Suprapubic skin (tissue), 4 donors: ENCODE measurements at regions not wholly inside any gene's neighbourhood (a gene's known extent, or its start where the extent isn't known, plus 50 kb on each side); places are given as distances from the start of the nearest gene placed in this dataset.

Experiments
- DNase-seq, 2 donors: peaks; one replicate each; pipeline ENCODE4 v3.0.0-alpha.2; 2019; ENCODE audit warnings: low spot score in 2 of 2
- H3K27ac ChIP-seq: fragments of 200-600 bp; sonication (generic); one replicate; pipeline ENCODE4 v1.5.1; 2019
- H3K27me3 ChIP-seq: fragments of 200-600 bp; sonication (generic); one replicate; pipeline ENCODE4 v1.5.1; 2019
- H3K36me3 ChIP-seq: fragments of 200-600 bp; sonication (generic); one replicate; pipeline ENCODE4 v1.5.1; 2019
- H3K4me1 ChIP-seq: fragments of 200-600 bp; sonication (generic); one replicate; pipeline ENCODE4 v1.5.1; 2019
- H3K4me3 ChIP-seq: fragments of 200-600 bp; sonication (generic); one replicate; pipeline ENCODE4 v1.5.1; 2019; ENCODE audit warnings: mild to moderate bottlenecking
- H3K9me3 ChIP-seq: fragments of 200-600 bp; sonication (generic); one replicate; pipeline ENCODE4 v1.5.1; 2019
- EP300 ChIP-seq: sonication (generic); formaldehyde crosslinking; IDR thresholded peaks from one replicate; pipeline ENCODE4 v1.6.1; 2017; ENCODE audit warnings: antibody characterized with exemption
- POLR2A ChIP-seq, 2 donors: fragments of 450-650 bp; IDR thresholded peaks; one replicate each; pipeline ENCODE4 v1.6.1; 2017; ENCODE audit warnings: antibody characterized with exemption in 2 of 2, mild to moderate bottlenecking in 2 of 2, moderate library complexity in 2 of 2
- POLR2AphosphoS5 ChIP-seq, 3 donors: sonication (generic); formaldehyde crosslinking; IDR thresholded peaks; one replicate each; pipeline ENCODE4 v1.6.1; 2017; ENCODE audit warnings: antibody characterized with exemption in 3 of 3
- WGBS: methylation state at CpG from one replicate; pipeline ENCODE4 v1.1.5; 2018; 5-methylcytosine and 5-hydroxymethylcytosine counted together
- TF ChIP-seq, protein P1 (sequence below), 2 donors: fragments of 200-600 bp in 1 of 2; fragments of 450-650 bp in 1 of 2; sonication (generic) in 1 of 2; IDR thresholded peaks; one replicate each; pipeline ENCODE4 v1.5.1; 2016 to 2019; ENCODE audit warnings: antibody characterized with exemption in 2 of 2, mild to moderate bottlenecking in 1 of 2, moderate library complexity in 1 of 2

DNA sequence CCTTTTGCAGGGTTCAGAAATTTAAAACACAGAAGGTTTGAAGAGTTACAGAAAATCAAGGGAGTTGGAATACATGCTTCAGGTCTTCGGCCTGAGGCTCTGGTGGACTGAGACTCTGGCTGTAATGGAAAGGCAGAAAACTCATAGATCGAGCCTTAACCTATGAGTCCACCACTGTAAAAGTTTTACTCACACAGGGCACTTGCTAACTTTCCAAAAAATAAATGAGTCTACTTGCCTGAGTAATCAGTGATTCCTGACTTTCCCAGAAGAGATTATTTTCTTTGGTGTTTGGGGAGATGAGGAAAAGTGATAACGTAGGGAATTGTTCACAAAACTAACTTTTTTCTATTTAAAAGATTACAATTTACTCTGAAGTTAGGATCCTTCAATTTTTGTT lies 108.0 kb downstream of the MBL2 start:
- Histone ChIP-seq H3K4me1 (no peaks in the 10 kb centered on the region), H3K9me3 (peaks cover 7% of the 10 kb centered on the region), H3K36me3 (no peaks in the 10 kb centered on the region), H3K27me3 (no peaks in the 10 kb centered on the region), H3K27ac (no peak overlapping the region), H3K4me3 (no peak overlapping the region)
- TF ChIP-seq POLR2A (IDR thresholded peaks at IDR 0.05) (no peak), POLR2AphosphoS5 (IDR thresholded peaks at IDR 0.05) (no peak), EP300 (no peak)
- no peak for DNase-seq
- WGBS: 83% methylated on average over 3 of the region's 3 CpGs

GRCh38 chr10:52665821-52666220 lies 106.8 kb downstream of the MBL2 start:
- Histone ChIP-seq H3K4me3 (no peak overlapping the region), H3K27ac (no peak overlapping the region), H3K9me3 (peaks cover 7% of the 10 kb centered on the region), H3K36me3 (no peaks in the 10 kb centered on the region), H3K27me3 (no peaks in the 10 kb centered on the region), H3K4me1 (no peaks in the 10 kb centered on the region)
- no peak for DNase-seq
- TF ChIP-seq POLR2AphosphoS5 (IDR thresholded peaks at IDR 0.05) (no peak), EP300 (no peak), POLR2A (IDR thresholded peaks at IDR 0.05) (no peak)
- TF ChIP-seq, protein P1, sequence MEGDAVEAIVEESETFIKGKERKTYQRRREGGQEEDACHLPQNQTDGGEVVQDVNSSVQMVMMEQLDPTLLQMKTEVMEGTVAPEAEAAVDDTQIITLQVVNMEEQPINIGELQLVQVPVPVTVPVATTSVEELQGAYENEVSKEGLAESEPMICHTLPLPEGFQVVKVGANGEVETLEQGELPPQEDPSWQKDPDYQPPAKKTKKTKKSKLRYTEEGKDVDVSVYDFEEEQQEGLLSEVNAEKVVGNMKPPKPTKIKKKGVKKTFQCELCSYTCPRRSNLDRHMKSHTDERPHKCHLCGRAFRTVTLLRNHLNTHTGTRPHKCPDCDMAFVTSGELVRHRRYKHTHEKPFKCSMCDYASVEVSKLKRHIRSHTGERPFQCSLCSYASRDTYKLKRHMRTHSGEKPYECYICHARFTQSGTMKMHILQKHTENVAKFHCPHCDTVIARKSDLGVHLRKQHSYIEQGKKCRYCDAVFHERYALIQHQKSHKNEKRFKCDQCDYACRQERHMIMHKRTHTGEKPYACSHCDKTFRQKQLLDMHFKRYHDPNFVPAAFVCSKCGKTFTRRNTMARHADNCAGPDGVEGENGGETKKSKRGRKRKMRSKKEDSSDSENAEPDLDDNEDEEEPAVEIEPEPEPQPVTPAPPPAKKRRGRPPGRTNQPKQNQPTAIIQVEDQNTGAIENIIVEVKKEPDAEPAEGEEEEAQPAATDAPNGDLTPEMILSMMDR (IDR thresholded peaks at IDR 0.05): no peak
- 87% methylated on average over 1 of the region's 1 CpG for WGBS

DNA sequence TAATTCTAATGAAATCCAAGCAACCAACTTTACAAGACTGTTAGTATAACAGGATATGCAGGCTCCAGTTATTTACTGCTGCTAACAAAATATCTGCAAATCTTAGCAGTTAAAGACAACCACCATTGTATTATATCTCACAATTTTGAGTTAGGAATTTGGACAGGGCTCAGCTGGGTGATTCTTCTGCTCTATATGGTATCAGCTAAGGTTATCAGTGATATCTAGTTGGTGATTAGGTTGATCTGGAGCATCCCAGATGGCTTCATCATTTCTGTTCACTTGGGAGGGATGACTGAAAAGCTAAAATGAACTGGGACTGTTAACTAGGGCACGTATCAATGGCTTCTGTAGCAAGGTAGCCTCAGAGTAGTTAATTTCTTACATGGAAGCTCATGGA lies 105.7 kb downstream of the MBL2 start:
- 92% methylated on average over 1 of the region's 1 CpG for WGBS
- no peak overlapping the region for H3K4me3 ChIP-seq
- peaks cover 7% of the 10 kb centered on the region for H3K9me3 ChIP-seq
- no peaks in the 10 kb centered on the region for H3K4me1 ChIP-seq
- no peak for TF ChIP-seq POLR2AphosphoS5 (IDR thresholded peaks at IDR 0.05)
- no peak for TF ChIP-seq EP300
- TF ChIP-seq, protein P1 (IDR thresholded peaks at IDR 0.05): no peak
- no peaks in the 10 kb centered on the region for H3K27me3 ChIP-seq
- DNase-seq: no peak
- H3K27ac ChIP-seq: no peak overlapping the region
- H3K36me3 ChIP-seq: no peaks in the 10 kb centered on the region

DNA sequence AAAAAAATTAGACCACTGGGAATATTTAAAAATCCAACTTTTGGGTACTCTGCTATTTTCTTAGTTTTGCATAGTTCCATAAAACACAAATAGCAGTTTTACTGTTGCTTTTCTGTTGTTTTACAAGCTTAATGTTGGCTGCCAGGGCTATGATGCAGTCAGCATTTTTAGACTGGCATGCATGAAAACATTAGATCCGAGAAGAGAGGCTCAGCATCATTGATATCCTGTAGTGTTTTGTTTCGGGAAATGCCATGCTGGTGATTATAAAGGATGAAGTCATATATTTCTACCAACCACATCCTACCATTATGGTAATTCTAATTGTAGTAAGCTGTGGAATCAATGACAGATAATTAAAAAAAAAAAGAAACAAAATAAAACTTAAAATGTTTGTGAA lies 104.6 kb downstream of the MBL2 start:
- Histone ChIP-seq H3K4me1 (no peaks in the 10 kb centered on the region), H3K27ac (no peak overlapping the region), H3K9me3 (peaks cover 7% of the 10 kb centered on the region), H3K4me3 (no peak overlapping the region), H3K27me3 (no peaks in the 10 kb centered on the region), H3K36me3 (no peaks in the 10 kb centered on the region)
- 28% methylated on average over 2 of the region's 2 CpGs for WGBS
- TF ChIP-seq, protein P1 (IDR thresholded peaks at IDR 0.05): no peak
- TF ChIP-seq POLR2AphosphoS5 (IDR thresholded peaks at IDR 0.05): no peak
- TF ChIP-seq EP300: no peak
- no peak for TF ChIP-seq POLR2A (IDR thresholded peaks at IDR 0.05)
- DNase-seq: no peak

DNA sequence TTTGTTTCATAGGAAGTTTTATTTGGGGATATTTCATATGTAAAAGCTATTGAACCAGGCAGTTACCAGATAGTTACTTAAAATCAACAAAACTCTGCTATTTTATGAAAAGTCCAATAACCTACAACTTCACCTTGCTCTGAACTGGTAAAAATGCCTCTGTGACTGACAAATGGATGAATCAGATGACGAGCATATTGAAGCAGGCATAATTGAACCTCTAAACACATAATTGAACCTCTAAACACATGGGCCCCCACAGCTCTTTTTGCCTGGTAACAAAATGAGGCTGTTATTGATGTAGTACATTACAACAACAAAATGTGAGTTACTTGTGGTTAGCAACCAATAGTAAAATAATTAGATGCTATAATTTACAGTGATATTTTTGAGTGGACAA lies 99.7 kb downstream of the MBL2 start:
- H3K4me1 ChIP-seq: no peaks in the 10 kb centered on the region
- no peak overlapping the region for H3K27ac ChIP-seq
- no peaks in the 10 kb centered on the region for H3K36me3 ChIP-seq
- no peak overlapping the region for H3K4me3 ChIP-seq
- H3K27me3 ChIP-seq: no peaks in the 10 kb centered on the region
- TF ChIP-seq POLR2A (IDR thresholded peaks at IDR 0.05): no peak
- no peak for TF ChIP-seq EP300
- TF ChIP-seq POLR2AphosphoS5 (IDR thresholded peaks at IDR 0.05): no peak
- TF ChIP-seq, protein P1 (IDR thresholded peaks at IDR 0.05): no peak
- H3K9me3 ChIP-seq: peaks cover 3% of the 10 kb centered on the region
- DNase-seq: no peak
- 84% methylated on average over 1 of the region's 1 CpG for WGBS

DNA sequence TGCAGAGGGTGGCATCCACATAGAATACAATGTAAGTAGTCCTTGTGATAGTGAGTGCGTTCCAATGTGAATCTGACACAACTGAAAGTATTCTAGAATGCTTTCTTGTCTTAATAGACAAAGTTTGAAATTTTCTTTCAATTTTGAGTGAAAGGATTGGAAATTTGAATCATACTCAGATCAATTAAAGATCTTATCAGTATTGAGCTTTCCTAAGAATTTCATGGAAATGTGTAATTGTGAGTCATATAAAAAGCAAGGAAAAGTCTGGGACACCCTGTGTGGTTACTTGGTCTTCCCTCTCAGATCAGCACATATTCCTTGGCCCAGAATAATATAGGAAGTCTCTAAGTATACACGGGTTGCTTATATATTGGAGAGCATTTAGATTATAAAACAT lies 99.1 kb downstream of the MBL2 start:
- H3K27ac ChIP-seq: no peak overlapping the region
- H3K4me3 ChIP-seq: no peak overlapping the region
- TF ChIP-seq, protein P1 (IDR thresholded peaks at IDR 0.05): no peak
- TF ChIP-seq EP300 (no peak), POLR2AphosphoS5 (IDR thresholded peaks at IDR 0.05) (no peak), POLR2A (IDR thresholded peaks at IDR 0.05) (no peak)
- H3K27me3 ChIP-seq: no peaks in the 10 kb centered on the region
- WGBS: 85% methylated on average over 2 of the region's 2 CpGs
- no peaks in the 10 kb centered on the region for H3K4me1 ChIP-seq
- no peak for DNase-seq
- no peaks in the 10 kb centered on the region for H3K36me3 ChIP-seq
- H3K9me3 ChIP-seq: peaks cover 3% of the 10 kb centered on the region
